SK-N-MC (cell line): ENCODE measurements at regions not wholly inside any gene's neighbourhood (a gene's known extent, or its start where the extent isn't known, plus 50 kb on each side); places are given as distances from the start of the nearest gene placed in this dataset.
"Not testable (repeated sequence)": the region's sequence is repeated elsewhere in the genome, so short reads cannot be mapped to it uniquely, and the experiment has no call there.

ENCODE experiments used
- EZH2 ChIP-seq: fragments of 200-600 bp; sonication (generic); IDR thresholded peaks from one replicate; pipeline ENCODE4 v1.6.1; 2017; ENCODE audit warnings: antibody characterized with exemption
- FOXP2 ChIP-seq: optimal IDR thresholded peaks from 2 replicates; pipeline ENCODE3; 2011; ENCODE audit warnings: mild to moderate bottlenecking, moderate library complexity; ENCODE audit not compliant: insufficient read depth; ENCODE audit errors: extremely low read length, control extremely low read depth
- POLR2AphosphoS5 ChIP-seq: IDR thresholded peaks from 2 replicates; pipeline ENCODE4 v1.6.1; 2012; ENCODE audit warnings: mild to moderate bottlenecking, low read depth, low read length, borderline replicate concordance

GRCh38 chr2:111527707-111528400, 356.1 kb downstream of the ANAPC1 start:
- not testable (repeated sequence) for TF ChIP-seq EZH2, POLR2AphosphoS5, FOXP2
